ENCODE measurements at regions not wholly inside any gene's neighbourhood (a gene's known extent, or its start where the extent isn't known, plus 50 kb on each side); places are given as distances from the start of the nearest gene placed in this dataset.

GRCh38 chr12:4859478-4860210 is 50.1 kb upstream of the KCNA1 start:
- TF ChIP-seq EZH2 (IDR thresholded peaks at IDR 0.05) (no peak), POLR2AphosphoS5 (IDR thresholded peaks at IDR 0.05; ENCODE audit: borderline replicate concordance, low read depth, low read length) (no peak), FOXP2 (optimal IDR thresholded peaks at IDR 0.05; ENCODE audit: control extremely low read depth, extremely low read length, insufficient read depth) (no peak)

Measured in SK-N-MC (cell line).